HG02678 (cell line): ENCODE measurements at regions not wholly inside any gene's neighbourhood (a gene's known extent, or its start where the extent isn't known, plus 50 kb on each side); places are given as distances from the start of the nearest gene placed in this dataset.
"Not testable (repeated sequence)": the region's sequence is repeated elsewhere in the genome, so short reads cannot be mapped to it uniquely, and the experiment has no call there.

Source experiments
- ATAC-seq: cut with Tn5 transposase; IDR thresholded peaks from one replicate; pipeline ENCODE4 v1.9.1; 2021; ENCODE audit warnings: mild to moderate bottlenecking, moderate library complexity; ENCODE audit not compliant: unreplicated experiment

DNA sequence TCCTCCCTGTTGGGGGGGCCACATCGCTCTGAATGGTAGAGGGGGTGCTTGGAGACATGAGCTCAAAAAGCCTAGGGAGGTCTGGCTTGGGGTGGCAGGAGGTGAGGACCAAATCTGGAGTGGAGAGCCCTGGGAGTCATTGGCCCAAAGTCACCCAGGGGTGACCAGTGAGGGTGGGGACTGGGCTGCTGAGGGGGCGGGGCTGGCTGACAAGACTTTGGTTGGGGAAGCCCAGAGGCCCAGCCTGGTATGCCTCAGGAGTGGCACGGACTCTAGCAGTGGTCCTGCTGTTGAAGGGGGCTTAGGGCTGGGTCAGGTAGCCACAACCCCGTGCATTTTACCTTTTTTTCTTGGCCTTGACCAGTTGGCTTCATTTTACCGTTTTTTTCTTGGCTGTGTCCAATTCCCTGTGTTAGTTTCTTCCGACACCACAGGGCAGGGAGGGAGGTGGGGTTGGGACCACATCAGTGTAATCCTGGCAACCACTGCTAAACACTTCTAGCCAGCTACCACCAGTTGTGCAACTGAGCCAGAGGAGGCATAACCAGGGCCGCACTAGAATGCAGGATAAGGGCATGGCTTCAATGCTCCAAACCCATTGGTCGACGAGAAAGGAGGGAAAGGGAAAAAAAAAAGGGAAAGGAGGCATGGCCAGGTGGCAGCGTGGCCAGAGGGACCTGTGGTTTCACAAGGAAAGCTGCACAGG is 105.3 kb upstream of the C2CD4B start:
- ATAC-seq: no peak

DNA sequence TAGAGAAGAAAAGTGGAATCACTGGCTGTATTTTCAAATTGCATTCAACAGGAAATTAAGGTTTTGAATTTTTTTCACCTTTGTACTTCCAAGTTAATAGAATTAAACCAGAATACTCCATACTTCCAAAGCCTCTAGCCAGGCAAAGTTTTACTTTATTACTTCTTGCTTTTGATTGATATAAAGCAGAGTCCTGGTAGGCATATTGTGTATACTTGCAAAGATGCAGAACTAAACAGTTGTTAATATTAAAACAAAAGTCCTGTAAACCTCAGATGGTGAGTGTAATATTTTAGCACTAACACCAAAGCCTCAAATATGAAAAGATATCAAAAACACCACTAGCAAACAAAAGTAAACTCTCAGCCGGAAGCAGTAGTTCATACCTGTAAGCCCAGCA is 107.2 kb upstream of the C2CD4B start:
- no peak for ATAC-seq

DNA sequence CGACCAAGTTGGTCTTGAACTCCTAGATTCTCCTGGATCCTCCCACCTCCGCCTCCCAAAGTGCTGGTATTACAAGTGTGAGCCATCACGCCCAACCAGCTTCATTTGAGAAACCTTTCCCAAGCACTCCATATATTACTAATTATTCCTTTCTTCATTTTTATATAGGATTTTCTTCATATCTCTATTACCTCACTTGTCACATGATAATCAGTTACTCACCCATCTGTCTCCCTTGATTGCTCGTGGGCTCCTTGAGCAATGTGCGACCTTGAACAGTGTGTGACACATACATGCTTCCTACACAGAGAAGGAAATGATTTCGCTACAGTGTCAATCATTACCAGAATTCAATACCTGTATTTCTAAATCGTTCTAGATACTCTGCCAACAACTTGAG is 110.7 kb upstream of the C2CD4B start:
- ATAC-seq: no peak

DNA sequence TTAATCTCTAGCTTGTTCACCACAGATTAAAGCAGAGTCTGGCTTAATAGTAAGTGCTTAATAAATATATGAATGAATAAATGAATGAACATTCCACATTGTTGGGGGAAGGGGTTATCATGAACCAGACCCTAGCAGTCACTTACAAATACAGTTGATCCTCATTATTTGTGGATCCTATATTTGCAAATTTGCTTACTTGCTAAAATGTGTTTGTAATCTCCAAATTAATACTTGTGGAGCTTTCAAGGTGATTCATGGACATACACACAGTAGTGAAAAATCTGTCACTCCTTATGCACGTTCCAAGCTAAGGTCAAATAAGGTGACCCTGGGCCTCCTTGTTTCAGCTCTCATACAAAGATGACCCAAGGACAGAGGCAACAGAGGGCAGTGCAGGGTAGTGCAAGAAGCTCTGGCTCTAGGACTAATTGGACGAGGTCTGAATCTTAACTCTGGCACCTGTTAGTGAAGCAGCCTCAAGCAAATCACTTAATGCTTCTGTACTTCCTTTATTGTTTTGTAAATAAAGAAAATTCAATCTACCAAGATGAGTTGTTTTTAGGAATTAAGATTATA is 112.8 kb upstream of the C2CD4B start:
- ATAC-seq: no peak

DNA sequence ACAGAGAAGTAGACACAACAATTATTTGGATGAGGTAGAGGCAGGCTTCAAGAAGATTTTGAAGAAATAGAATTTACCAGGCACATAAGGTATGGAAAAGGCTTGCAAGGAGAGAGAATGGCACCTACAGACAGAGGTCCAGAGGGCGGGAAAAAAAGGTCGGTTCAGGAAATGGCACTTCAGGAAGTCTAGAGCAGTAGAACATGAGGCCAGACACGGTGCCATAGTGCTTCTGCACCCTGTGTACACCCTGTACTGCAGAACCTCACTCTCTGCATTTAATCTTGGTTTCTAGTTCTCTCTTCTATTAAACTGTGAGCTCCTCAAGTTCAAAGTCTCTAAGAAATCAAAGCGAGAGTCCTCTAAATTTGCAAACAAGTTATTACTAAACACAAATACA is 113.4 kb upstream of the C2CD4B start:
- ATAC-seq: no peak

DNA sequence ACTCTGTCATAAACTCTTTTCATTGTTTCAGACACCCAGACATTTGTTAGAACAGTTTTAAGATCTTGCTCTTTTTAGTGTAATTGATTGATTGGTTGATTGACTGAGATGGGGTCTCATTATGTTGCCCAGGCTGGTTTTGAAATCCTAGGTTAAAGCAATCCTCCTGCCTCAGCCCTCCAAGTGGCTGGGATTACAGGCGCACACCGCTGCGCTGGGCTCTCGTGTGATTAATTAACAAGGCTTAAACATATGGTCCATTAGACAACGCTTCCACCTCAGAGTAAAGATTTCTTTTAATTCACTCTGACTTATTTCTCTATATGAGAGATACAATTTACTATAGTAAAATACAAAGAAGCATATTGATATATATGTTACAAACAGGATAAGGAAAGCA is 114.0 kb upstream of the C2CD4B start:
- ATAC-seq: no peak

DNA sequence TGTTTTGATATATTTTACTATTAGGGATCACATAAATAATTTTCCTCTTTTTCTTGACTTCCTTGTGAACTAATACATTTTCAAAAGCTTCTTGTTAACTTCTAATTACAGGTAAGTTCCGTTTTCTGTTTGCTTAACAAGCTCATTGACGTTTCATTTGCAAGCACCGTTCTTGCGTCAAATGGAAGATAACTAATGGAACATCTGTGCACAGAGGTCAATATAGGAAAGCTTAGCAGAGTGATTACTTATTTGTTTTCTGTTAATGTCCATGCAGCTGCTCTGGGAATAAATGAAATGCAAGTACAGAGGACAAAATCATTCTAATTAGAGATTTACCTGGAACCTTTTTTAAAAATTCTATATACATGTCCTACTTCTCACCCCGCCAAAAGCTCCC is 115.5 kb upstream of the C2CD4B start:
- ATAC-seq: no peak

DNA sequence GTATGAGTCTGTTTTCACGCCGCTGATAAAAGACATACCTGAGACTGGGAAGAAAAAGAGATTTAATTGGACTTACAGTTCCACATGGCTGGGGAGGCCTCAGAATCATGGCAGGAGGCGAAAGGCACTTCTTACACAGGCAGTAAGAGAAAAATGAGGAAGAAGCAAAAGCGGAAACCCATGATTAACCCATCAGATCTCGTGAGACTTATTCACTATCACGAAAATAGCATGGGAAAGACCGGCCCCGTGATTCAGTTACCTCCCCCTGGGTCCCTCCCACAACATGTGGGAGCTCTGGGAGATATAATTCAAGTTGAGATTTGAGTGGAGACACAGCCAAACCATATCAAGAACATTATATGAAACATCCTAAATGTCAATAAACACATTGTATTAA is 116.7 kb upstream of the C2CD4B start:
- ATAC-seq: not testable (repeated sequence)

DNA sequence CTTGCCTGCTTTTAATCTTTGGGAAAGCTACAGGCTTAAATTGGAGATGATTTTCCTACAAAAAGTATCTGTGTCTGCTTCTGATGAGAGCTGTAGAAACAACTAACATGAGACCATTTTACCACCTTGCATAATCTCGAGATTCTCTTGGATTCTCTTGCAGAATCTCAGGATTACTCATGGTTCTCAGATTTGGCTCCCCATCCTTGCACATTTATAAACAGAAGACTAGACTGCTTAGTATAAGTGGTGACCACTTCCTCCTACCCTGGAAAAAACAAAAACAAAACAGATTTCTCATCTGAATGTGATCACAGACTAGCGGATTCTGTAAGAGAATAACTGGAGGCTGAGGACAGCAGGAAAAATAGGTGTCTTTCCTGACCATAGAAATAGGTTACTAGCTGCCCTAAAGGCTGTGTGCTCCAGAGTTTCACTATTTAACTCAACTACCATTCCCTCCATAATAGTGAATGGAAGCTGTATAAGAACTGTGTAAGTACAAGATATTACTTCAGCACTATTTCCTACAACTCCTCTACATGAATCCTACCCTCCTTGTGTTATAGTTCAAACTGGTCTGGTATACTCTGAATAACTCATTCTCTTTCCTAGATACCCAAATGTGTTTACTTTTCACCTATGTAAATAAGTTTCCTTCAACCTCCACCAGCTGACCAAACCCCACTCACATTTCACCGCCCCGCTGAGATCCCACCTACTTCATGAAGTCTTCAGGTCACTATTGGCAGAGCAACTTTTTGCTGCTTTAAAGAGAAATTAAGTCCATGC is 122.2 kb upstream of the C2CD4B start:
- no peak for ATAC-seq

DNA sequence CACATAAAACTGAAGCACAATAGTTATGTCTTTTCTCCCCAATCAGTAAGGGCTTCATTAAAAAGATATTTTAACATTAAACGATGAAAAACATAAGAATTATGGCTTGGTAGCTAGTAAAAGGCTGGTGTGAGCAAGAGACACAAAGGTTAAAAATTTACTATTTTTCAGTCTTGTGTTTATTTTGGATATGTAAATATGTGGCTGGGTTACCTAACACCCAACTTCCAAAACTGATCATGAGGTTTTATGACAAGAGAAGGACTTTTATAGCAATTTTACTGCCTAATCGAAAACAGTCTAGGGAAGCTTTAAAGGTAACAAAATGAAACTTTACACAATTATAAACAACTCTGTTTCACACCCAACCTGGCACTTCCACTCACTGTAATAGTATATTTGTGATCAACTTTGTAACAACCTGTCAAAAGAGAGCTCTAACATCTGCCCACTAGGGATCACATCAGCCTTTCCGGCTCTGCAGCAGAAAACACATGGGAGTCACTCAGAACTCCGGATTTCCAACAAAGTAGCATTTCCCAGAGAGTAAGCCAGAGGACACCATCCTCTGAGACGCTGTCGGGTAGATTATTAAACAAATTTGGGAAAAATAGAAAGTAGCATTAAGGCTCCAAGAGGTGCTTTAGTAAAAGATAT is 123.4 kb upstream of the C2CD4B start:
- ATAC-seq: no peak

DNA sequence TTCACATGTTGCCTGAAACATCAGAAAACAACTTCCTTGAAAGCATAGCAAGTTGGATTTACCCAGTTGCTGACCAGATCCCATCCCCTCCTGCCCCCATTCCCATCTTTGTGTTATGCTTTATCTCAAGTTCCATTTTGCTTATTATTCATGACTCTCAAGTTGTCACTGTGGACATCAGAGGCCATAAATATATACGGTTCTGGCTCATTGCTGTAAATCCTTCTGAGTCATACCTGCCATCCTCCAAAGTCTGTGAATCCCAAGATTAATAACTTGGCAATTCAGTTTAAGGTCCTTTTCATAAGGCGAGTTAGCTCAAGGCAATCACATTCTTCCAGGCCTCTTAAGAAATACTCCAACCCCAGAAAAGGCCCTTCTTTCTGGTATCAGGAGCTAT is 126.2 kb upstream of the C2CD4B start:
- no peak for ATAC-seq

DNA sequence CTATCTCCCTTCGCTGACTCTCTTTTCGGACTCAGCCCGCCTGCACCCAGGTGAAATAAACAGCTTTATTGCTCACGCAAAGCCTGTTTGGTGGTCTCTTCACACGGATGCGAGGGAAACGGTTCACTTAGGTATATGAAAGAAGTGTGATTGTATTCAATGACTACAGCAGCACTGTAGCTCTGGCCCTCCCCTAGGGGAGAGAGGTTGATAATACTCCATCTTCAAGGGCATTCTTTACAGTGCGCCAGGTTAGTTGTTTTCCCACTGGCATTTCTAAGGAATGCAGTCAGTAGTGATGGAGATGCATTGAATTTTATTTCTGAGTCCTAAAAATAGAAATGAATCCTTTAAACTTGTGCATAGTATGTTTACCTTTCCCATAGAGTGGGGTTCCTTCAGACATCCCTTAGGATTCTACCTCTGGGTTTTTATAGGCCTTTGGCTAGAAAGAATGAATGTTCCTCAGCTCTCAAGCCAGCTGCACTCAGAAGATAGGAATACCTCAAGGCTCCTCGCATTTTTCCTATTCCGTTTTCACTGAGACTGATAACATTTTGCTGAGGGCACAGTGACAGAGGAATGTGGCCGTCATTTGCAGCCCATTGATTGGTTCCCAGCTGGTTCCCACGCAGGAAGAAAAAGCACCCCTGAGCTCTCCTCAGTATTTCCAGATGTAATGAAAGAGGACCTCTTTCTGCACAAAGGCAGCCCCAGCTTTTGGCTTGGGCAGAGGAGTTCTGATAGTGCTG is 131.8 kb upstream of the C2CD4B start:
- no peak for ATAC-seq

DNA sequence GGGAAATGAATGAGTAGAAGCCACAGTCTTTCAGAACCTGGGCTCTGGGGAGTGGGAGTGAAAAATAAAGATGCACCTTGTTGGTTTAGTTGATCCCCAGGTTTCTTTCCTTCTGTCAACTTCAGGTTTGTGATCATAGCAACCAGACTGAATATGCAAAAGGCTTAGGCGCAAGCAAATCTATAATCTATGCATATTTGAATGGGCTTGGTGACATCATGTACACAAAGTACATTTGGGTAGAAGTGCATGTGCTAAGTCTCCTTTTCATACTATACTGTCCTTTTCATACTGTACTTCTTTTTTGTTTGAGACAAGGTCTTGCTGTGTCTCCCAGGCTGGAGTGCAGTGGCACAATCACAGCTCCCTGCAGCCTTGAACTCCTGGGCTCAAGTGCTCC is 132.4 kb upstream of the C2CD4B start:
- ATAC-seq: no peak

DNA sequence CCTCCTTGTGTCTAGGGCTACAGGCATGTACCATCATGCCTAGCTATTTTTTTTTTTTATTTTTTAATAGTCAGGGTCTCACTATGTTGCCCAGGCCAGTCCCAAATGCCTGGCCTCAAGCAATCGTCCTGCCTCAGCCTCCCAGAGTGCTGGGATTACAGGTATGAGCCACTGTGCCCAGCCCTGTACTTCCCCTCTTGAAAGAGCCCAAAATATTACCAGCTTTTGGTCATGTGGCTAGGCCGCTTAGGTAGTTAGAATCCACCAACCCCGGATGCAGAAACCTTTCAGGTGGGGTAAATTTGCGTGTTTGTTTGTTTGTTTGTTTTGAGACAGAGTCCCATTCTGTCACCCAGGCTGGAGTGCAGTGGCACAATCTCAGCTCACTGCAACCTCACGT is 132.8 kb upstream of the C2CD4B start:
- ATAC-seq: no peak

DNA sequence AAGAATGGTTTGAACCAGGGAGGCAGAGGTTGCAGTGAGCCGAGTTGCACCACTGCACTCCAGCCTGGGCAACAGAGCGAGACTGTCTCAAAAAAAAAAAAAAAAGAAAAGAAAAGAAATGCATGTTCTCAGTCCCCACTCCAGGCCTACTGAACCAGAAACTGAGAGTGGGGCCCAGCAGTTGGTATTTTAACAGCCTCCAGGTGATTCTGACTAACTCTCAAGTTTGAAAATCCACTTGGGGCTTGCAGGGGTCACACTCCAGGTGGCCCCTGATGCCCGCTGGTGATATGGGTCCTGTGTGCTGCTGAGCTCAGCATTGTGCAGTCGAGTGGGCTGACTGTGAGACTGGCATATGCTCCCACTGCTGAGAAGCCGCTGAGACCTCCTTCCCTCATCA is 133.7 kb upstream of the C2CD4B start:
- no peak for ATAC-seq

DNA sequence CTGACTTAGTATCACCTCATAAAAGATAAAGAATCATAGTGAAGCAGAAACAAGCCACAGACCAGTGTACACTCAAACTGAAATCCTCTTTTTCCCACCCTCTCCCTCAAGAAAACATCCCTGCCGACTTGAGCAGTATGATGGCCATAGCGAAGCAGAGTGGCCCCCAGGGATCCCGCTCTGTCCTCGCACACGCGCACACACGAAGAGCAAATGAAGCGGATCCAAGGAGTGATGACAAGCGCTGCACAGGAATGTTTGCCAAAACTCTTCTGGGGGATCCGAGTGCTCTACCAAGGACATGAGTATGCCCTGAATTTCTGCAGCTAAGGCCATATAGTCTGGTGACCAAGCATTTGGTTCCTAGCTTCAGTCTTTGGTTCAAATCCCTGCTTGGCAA is 134.5 kb upstream of the C2CD4B start:
- ATAC-seq: no peak

DNA sequence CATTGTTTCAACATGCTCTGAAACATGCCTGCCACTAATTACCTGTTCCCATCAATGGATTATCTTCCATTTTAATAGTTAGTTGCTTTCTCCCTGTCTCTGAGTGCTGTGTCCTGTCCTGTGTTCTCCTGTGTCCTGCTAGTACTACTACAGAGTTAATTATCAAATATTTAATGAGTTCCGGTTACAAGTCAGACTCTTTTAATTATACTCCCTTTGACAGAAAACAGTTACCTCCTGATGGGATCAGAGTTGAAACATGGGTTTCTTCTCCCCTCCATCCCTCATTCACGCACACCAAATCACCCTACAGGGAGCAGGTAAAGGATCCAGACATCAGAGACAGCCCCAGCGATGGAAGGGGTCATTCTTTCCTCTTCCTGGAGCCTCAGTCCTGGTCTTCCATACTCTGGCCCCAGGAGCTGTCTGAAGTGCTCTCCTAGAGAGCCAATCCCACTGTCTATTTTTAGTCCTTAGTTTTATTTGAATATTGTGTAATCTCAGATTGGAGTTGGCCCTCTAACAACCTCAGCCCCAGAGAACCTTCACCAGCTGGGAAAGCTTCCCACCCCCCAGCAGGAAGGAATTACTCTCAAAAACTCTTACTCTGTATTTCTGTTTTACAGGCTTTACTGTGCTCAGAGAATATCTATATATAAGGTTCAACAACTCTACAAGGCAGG is 137.0 kb upstream of the C2CD4B start:
- no peak for ATAC-seq

DNA sequence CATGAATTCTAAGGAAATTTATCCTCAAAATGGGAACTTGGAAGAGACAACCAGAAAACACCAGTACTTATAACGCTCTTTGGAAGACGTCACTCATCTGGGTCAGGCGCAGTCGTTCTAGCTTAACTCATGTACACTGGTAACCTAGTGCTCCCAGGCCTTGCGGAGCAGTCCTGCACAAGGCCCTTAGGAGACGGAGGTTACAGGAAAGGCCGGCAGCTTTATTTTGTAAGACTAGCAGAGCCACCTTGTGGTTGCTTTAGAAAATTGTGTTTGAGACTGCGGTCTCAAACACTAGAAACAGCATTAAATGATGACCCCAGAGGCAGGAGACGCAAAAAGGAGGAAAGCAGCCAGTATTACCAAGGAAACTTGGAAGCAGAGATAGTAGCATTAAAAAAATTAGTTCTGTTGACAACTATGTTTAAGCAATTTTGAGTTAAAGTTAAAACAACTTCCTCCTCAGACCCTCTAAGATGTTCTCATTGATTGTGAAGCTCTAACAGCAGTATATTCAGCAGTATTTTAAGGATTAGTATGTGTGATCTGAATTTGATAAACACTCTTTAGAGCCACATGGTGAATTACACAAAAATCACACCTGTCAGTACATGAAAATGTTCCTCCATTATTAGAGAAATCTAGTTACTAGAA is 141.9 kb upstream of the C2CD4B start:
- ATAC-seq: no peak

DNA sequence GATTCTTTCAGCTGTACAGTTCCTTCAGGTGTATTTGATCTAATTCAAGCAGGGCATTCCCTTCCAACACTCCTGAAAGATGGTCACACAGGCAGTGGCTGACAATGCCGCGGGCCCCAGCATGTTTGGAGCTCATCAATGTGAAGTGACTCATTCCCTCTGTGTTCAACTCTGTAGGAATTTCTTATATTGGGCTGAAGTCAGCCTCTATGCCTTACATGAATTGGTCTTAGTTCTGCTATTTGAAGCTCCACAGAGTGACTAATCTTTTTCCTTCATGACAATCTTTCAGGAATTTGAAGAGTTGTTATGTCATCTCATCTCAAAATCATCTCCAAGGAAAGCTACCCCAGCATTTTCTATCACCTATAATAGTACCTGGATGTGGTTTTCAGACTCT is 142.5 kb upstream of the C2CD4B start:
- ATAC-seq: no peak
